ENCODE measurements at regions not wholly inside any gene's neighbourhood (a gene's known extent, or its start where the extent isn't known, plus 50 kb on each side); places are given as distances from the start of the nearest gene placed in this dataset.

DNA sequence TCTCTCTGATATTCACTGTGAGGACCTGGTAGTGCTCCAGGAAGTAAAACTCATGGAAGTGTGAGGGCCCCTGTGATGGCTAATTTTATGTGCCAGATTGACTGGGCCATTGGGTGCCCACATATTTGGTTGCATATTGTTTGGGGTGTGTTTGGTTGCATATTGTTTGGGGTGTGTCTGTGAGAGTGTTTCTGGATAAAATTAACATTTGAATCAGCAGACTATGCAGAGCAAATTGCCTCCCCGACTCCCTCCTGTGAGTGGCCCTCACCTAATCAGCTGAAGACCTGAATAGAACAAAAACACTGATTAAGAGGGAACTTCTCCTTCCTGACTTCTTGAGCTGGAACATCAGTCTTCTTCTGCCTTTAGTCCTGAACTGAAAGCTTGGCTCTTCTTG is 173.3 kb upstream of the LINC00305 start (continued):
- TF ChIP-seq, protein P1, sequence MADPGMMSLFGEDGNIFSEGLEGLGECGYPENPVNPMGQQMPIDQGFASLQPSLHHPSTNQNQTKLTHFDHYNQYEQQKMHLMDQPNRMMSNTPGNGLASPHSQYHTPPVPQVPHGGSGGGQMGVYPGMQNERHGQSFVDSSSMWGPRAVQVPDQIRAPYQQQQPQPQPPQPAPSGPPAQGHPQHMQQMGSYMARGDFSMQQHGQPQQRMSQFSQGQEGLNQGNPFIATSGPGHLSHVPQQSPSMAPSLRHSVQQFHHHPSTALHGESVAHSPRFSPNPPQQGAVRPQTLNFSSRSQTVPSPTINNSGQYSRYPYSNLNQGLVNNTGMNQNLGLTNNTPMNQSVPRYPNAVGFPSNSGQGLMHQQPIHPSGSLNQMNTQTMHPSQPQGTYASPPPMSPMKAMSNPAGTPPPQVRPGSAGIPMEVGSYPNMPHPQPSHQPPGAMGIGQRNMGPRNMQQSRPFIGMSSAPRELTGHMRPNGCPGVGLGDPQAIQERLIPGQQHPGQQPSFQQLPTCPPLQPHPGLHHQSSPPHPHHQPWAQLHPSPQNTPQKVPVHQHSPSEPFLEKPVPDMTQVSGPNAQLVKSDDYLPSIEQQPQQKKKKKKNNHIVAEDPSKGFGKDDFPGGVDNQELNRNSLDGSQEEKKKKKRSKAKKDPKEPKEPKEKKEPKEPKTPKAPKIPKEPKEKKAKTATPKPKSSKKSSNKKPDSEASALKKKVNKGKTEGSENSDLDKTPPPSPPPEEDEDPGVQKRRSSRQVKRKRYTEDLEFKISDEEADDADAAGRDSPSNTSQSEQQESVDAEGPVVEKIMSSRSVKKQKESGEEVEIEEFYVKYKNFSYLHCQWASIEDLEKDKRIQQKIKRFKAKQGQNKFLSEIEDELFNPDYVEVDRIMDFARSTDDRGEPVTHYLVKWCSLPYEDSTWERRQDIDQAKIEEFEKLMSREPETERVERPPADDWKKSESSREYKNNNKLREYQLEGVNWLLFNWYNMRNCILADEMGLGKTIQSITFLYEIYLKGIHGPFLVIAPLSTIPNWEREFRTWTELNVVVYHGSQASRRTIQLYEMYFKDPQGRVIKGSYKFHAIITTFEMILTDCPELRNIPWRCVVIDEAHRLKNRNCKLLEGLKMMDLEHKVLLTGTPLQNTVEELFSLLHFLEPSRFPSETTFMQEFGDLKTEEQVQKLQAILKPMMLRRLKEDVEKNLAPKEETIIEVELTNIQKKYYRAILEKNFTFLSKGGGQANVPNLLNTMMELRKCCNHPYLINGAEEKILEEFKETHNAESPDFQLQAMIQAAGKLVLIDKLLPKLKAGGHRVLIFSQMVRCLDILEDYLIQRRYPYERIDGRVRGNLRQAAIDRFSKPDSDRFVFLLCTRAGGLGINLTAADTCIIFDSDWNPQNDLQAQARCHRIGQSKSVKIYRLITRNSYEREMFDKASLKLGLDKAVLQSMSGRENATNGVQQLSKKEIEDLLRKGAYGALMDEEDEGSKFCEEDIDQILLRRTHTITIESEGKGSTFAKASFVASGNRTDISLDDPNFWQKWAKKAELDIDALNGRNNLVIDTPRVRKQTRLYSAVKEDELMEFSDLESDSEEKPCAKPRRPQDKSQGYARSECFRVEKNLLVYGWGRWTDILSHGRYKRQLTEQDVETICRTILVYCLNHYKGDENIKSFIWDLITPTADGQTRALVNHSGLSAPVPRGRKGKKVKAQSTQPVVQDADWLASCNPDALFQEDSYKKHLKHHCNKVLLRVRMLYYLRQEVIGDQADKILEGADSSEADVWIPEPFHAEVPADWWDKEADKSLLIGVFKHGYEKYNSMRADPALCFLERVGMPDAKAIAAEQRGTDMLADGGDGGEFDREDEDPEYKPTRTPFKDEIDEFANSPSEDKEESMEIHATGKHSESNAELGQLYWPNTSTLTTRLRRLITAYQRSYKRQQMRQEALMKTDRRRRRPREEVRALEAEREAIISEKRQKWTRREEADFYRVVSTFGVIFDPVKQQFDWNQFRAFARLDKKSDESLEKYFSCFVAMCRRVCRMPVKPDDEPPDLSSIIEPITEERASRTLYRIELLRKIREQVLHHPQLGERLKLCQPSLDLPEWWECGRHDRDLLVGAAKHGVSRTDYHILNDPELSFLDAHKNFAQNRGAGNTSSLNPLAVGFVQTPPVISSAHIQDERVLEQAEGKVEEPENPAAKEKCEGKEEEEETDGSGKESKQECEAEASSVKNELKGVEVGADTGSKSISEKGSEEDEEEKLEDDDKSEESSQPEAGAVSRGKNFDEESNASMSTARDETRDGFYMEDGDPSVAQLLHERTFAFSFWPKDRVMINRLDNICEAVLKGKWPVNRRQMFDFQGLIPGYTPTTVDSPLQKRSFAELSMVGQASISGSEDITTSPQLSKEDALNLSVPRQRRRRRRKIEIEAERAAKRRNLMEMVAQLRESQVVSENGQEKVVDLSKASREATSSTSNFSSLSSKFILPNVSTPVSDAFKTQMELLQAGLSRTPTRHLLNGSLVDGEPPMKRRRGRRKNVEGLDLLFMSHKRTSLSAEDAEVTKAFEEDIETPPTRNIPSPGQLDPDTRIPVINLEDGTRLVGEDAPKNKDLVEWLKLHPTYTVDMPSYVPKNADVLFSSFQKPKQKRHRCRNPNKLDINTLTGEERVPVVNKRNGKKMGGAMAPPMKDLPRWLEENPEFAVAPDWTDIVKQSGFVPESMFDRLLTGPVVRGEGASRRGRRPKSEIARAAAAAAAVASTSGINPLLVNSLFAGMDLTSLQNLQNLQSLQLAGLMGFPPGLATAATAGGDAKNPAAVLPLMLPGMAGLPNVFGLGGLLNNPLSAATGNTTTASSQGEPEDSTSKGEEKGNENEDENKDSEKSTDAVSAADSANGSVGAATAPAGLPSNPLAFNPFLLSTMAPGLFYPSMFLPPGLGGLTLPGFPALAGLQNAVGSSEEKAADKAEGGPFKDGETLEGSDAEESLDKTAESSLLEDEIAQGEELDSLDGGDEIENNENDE (IDR thresholded peaks at IDR 0.05; ENCODE audit: low read depth, low read length), result no peak
- TF ChIP-seq, protein P2, sequence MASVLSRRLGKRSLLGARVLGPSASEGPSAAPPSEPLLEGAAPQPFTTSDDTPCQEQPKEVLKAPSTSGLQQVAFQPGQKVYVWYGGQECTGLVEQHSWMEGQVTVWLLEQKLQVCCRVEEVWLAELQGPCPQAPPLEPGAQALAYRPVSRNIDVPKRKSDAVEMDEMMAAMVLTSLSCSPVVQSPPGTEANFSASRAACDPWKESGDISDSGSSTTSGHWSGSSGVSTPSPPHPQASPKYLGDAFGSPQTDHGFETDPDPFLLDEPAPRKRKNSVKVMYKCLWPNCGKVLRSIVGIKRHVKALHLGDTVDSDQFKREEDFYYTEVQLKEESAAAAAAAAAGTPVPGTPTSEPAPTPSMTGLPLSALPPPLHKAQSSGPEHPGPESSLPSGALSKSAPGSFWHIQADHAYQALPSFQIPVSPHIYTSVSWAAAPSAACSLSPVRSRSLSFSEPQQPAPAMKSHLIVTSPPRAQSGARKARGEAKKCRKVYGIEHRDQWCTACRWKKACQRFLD (CRISPR knock-in tag; IDR thresholded peaks at IDR 0.05), result no peak
- TF ChIP-seq PPARD (CRISPR knock-in tag; IDR thresholded peaks at IDR 0.05) (no peak), MED1 (CRISPR knock-in tag; IDR thresholded peaks at IDR 0.05; ENCODE audit: borderline replicate concordance) (no peak), KLF1 (tag; IDR thresholded peaks at IDR 0.05) (no peak), PHF20 (IDR thresholded peaks at IDR 0.05; ENCODE audit: partially characterized antibody) (no peak), HNRNPL (IDR thresholded peaks at IDR 0.05; ENCODE audit: low read depth, low read length) (no peak)

Data from K562 (cell line).